ENCODE measurements at regions not wholly inside any gene's neighbourhood (a gene's known extent, or its start where the extent isn't known, plus 50 kb on each side); places are given as distances from the start of the nearest gene placed in this dataset.
A peak's percentile ranks its signal among the peaks of the same experiment; 100 is the strongest.
"Not testable (repeated sequence)": the region's sequence is repeated elsewhere in the genome, so short reads cannot be mapped to it uniquely, and the experiment has no call there.

DNA sequence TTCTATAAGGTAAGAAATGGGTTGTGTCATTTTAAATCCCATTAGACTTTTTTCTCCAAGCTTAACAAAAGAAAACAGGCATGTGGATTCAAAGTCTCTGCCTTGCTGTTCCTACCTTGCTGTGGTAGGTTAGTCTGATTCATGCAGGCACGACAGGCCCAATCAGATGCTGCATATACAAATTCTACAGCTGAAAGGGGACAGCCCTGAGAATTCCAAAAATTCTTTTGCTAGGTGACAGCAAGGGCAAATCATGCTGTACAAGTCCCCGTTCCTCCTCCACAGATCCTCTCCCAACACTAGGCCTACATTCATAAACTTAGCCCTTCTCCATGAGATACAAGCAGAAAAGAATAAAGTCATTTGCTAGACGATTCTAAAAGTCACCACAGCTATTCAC lies 161.2 kb upstream of the THBS1 start:
- no peak overlapping the region for H2AFZ ChIP-seq (ENCODE audit: low read length)
- H4K20me1 ChIP-seq (ENCODE audit: insufficient read depth, low read depth, low read length) = no peaks in the 10 kb centered on the region
- no peaks in the 10 kb centered on the region for H3K79me2 ChIP-seq (ENCODE audit: low read length)
- H3K9ac ChIP-seq (ENCODE audit: low read length) = no peak overlapping the region
- no peak overlapping the region for H3K4me2 ChIP-seq (ENCODE audit: low read depth, low read length, poor library complexity, severe bottlenecking)
- H3K9me3 ChIP-seq (ENCODE audit: low read length) = no peaks in the 10 kb centered on the region
- no peak for DNase-seq
- no peaks in the 10 kb centered on the region for H3K4me1 ChIP-seq (ENCODE audit: low read length)
- no peaks in the 10 kb centered on the region for H3K27me3 ChIP-seq (ENCODE audit: low read length)
- no peak overlapping the region for H3K4me3 ChIP-seq (ENCODE audit: low read length)
- no peaks in the 10 kb centered on the region for H3K9me2 ChIP-seq (replicated peaks; ENCODE audit: insufficient read depth, low read length)
- H3K27ac ChIP-seq (ENCODE audit: low read length) = no peak overlapping the region
- no peaks in the 10 kb centered on the region for H3K36me3 ChIP-seq (ENCODE audit: insufficient read depth, low read length)

DNA sequence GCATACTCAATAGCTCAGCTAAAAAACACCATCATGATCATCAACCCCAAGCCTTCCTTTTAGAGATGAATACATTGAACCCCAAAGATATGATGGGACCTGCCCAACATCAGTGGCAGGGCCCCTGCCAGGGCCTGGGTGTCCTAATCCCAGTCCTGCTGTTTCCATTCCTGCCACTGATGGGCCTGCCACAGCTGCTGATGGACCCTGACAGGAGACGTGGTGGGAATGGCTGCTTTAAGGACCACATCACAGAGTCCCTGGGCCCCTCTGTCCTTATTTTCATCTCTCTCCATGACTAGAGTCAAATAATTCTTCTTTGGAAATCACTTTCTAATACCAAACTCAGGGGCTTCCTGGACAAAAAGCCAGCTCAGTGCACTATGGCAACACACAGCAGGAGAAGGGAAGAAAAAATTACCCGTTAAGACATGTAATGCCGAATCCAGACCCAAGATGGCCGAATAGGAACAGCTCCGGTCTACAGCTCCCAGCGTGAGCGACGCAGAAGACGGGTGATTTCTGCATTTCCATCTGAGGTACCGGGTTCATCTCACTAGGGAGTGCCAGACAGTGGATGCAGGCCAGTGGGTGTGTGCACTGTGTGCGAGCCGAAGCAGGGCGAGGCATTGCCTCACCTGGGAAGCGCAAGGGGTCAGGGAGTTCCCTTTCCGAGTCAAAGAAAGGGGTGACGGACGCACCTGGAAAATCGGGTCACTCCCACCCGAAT lies 160.6 kb upstream of the THBS1 start:
- not testable (repeated sequence) for H3K4me2 ChIP-seq (ENCODE audit: low read depth, low read length, poor library complexity, severe bottlenecking); H2AFZ ChIP-seq (ENCODE audit: low read length)
- peak; percentile 11 for DNase-seq

DNA sequence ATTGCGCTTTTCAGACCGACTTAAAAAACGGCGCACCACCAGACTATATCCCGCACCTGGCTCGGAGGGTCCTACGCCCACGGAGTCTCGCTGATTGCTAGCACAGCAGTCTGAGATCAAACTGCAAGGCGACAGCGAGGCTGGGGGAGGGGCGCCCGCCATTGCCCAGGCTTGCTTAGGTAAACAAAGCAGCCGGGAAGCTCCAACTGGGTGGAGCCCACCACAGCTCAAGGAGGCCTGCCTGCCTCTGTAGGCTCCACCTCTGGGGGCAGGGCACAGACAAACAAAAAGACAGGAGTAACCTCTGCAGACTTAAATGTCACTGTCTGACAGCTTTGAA lies 160.1 kb upstream of the THBS1 start:
- H2AFZ ChIP-seq (ENCODE audit: low read length); H3K4me3 ChIP-seq (ENCODE audit: low read length); H3K79me2 ChIP-seq (ENCODE audit: low read length); H3K9me2 ChIP-seq (replicated peaks; ENCODE audit: insufficient read depth, low read length); H3K4me2 ChIP-seq (ENCODE audit: low read depth, low read length, poor library complexity, severe bottlenecking); DNase-seq; H3K36me3 ChIP-seq (ENCODE audit: insufficient read depth, low read length); H3K9ac ChIP-seq (ENCODE audit: low read length); H3K4me1 ChIP-seq (ENCODE audit: low read length); H3K27ac ChIP-seq (ENCODE audit: low read length); H3K27me3 ChIP-seq (ENCODE audit: low read length); H3K9me3 ChIP-seq (ENCODE audit: low read length); H4K20me1 ChIP-seq (ENCODE audit: insufficient read depth, low read depth, low read length): not testable (repeated sequence)

More for the DNA sequence above, 160.6 kb upstream of the THBS1 start:
- not testable (repeated sequence) for H3K9me3 ChIP-seq (ENCODE audit: low read length); H3K27ac ChIP-seq (ENCODE audit: low read length); H4K20me1 ChIP-seq (ENCODE audit: insufficient read depth, low read depth, low read length); H3K27me3 ChIP-seq (ENCODE audit: low read length); H3K4me3 ChIP-seq (ENCODE audit: low read length); H3K9me2 ChIP-seq (replicated peaks; ENCODE audit: insufficient read depth, low read length); H3K4me1 ChIP-seq (ENCODE audit: low read length); H3K36me3 ChIP-seq (ENCODE audit: insufficient read depth, low read length); H3K79me2 ChIP-seq (ENCODE audit: low read length); H3K9ac ChIP-seq (ENCODE audit: low read length)

DNA sequence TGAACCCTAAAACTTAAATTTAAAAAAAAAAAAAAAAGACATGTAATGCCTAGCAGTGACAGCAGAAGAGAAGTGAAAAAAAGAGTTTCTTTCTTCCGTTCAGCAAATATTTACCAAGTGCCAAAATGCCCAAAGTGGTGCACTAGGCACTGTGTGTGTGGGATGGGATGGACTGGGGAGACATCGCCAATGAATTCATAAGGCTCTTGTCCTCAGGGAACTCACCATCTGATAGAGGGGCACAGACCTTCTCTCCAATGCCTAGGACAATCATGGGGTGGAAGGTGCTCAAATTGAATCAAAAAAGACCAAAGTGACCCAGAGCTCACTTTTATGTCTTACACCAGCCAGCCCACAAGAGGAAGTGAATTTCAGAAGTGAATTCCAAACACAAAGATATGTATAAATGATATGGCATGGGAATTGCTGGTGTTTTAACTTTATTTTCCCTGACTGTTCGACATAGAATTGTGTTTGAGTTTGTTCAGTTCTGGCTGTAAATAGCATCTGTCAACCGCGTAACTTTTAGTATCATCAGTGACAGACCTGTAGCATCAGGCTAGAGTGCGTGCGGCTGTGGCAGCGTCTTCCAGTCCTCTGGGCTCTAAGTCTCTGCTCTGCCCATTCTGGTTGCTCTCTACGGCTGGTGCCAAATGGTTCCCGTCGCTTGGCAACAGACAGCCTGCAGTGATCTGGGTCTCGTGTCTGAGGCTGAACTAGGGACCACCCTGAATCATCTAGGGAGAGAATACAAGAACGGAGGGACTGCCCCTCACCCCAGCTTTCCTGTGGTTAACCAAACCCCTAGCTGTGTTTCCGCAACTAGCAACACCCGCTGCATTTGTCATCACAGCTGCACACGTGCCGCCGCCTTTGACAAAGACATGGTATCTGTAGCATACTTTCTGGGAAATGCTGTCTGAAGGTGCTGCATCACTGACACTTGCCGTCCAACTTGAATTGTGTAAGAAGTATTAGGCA lies 154.0 kb upstream of the THBS1 start:
- no peak overlapping the region for H3K4me3 ChIP-seq (ENCODE audit: low read length)
- no peaks in the 10 kb centered on the region for H4K20me1 ChIP-seq (ENCODE audit: insufficient read depth, low read depth, low read length)
- DNase-seq = peak; percentile 14
- H3K79me2 ChIP-seq (ENCODE audit: low read length) = no peaks in the 10 kb centered on the region
- no peaks in the 10 kb centered on the region for H3K36me3 ChIP-seq (ENCODE audit: insufficient read depth, low read length)
- no peaks in the 10 kb centered on the region for H3K27me3 ChIP-seq (ENCODE audit: low read length)
- no peak overlapping the region for H3K27ac ChIP-seq (ENCODE audit: low read length)
- H2AFZ ChIP-seq (ENCODE audit: low read length) = no peak overlapping the region
- H3K9me2 ChIP-seq (replicated peaks; ENCODE audit: insufficient read depth, low read length) = no peaks in the 10 kb centered on the region
- no peaks in the 10 kb centered on the region for H3K9me3 ChIP-seq (ENCODE audit: low read length)
- no peak overlapping the region for H3K4me2 ChIP-seq (ENCODE audit: low read depth, low read length, poor library complexity, severe bottlenecking)
- H3K4me1 ChIP-seq (ENCODE audit: low read length) = no peaks in the 10 kb centered on the region
- no peak overlapping the region for H3K9ac ChIP-seq (ENCODE audit: low read length)

DNA sequence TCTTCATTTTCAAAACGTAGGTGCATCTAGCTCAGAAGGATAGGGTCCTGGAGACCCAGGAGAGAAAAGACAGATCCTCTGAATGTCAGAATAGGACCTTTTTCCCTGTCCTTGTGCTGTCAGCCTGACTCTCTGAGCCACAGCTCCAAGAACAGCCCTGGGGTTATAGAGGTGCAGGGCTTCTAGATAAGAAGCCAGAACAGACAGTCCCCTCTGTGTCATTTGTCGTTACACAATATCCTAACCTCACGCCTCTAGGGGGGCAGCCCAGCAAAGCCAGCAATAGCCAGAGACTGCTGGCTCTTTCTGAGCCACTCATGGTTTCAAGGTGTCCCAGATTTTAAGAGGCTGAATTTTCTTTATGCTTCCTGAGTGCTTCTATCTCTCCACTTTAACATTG lies 153.2 kb upstream of the THBS1 start:
- Histone ChIP-seq H3K27ac (ENCODE audit: low read length) (no peak overlapping the region), H3K79me2 (ENCODE audit: low read length) (no peaks in the 10 kb centered on the region), H3K9me2 (replicated peaks; ENCODE audit: insufficient read depth, low read length) (no peaks in the 10 kb centered on the region), H2AFZ (ENCODE audit: low read length) (no peak overlapping the region), H3K36me3 (ENCODE audit: insufficient read depth, low read length) (no peaks in the 10 kb centered on the region), H3K4me3 (ENCODE audit: low read length) (no peak overlapping the region), H3K27me3 (ENCODE audit: low read length) (no peaks in the 10 kb centered on the region), H3K9ac (ENCODE audit: low read length) (no peak overlapping the region), H4K20me1 (ENCODE audit: insufficient read depth, low read depth, low read length) (no peaks in the 10 kb centered on the region), H3K4me1 (ENCODE audit: low read length) (no peaks in the 10 kb centered on the region), H3K4me2 (ENCODE audit: low read depth, low read length, poor library complexity, severe bottlenecking) (no peak overlapping the region), H3K9me3 (ENCODE audit: low read length) (no peaks in the 10 kb centered on the region)
- peak; percentile 9 for DNase-seq

DNA sequence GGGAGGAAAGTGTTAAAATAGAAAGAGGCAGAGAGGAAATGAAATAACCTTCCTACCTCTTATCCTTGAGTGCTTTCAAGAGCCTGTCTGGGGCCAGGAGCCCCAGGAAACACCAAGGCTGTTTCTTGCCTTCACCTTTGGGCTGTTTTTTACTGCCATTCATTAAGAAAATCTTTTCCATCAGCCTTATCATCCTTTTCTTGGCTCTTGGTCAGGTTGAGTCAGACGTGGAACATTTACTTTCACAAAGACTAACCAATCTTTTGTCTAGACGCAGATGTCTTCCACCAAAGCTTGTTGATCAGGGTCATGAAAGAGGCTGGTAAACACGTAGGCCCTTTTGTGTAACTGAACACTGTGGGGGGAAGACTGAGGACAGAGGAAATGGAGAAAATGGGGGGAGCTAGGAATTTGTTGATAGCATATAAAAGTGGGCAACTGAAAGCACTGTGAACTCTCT lies 151.0 kb upstream of the THBS1 start:
- no peaks in the 10 kb centered on the region for H3K27me3 ChIP-seq (ENCODE audit: low read length)
- H4K20me1 ChIP-seq (ENCODE audit: insufficient read depth, low read depth, low read length) = no peaks in the 10 kb centered on the region
- H3K4me1 ChIP-seq (ENCODE audit: low read length) = no peaks in the 10 kb centered on the region
- no peak overlapping the region for H3K4me2 ChIP-seq (ENCODE audit: low read depth, low read length, poor library complexity, severe bottlenecking)
- H3K36me3 ChIP-seq (ENCODE audit: insufficient read depth, low read length) = no peaks in the 10 kb centered on the region
- no peak overlapping the region for H3K9ac ChIP-seq (ENCODE audit: low read length)
- H3K79me2 ChIP-seq (ENCODE audit: low read length) = no peaks in the 10 kb centered on the region
- no peak overlapping the region for H2AFZ ChIP-seq (ENCODE audit: low read length)
- H3K9me3 ChIP-seq (ENCODE audit: low read length) = no peaks in the 10 kb centered on the region
- H3K9me2 ChIP-seq (replicated peaks; ENCODE audit: insufficient read depth, low read length) = no peaks in the 10 kb centered on the region
- peak; percentile 5 for DNase-seq
- no peak overlapping the region for H3K27ac ChIP-seq (ENCODE audit: low read length)
- H3K4me3 ChIP-seq (ENCODE audit: low read length) = no peak overlapping the region

DNA sequence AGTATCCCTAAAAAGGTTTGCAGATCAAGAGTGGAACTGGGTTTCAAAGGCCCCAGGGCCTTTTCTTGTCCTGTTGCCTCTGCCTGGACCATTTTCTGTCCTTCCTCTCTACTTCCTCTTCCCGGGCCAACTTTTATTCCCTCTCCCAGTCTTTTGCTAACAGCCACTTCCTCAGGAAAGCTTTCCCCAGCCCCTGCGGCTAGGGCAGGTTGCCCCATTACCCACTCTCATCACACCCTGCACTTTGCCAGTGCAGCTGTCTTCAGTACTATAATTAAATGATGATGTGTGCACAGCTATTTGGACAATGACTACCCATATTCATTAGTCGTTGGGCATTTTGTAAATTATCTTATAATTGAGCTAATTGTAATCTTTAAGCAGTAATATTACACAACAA lies 150.5 kb upstream of the THBS1 start:
- Histone ChIP-seq H3K27ac (ENCODE audit: low read length) (no peak overlapping the region), H3K4me2 (ENCODE audit: low read depth, low read length, poor library complexity, severe bottlenecking) (no peak overlapping the region), H2AFZ (ENCODE audit: low read length) (no peak overlapping the region), H3K79me2 (ENCODE audit: low read length) (no peaks in the 10 kb centered on the region), H3K9me3 (ENCODE audit: low read length) (no peaks in the 10 kb centered on the region), H3K27me3 (ENCODE audit: low read length) (no peaks in the 10 kb centered on the region), H3K9ac (ENCODE audit: low read length) (no peak overlapping the region), H3K4me3 (ENCODE audit: low read length) (no peak overlapping the region), H3K36me3 (ENCODE audit: insufficient read depth, low read length) (no peaks in the 10 kb centered on the region), H4K20me1 (ENCODE audit: insufficient read depth, low read depth, low read length) (no peaks in the 10 kb centered on the region), H3K4me1 (ENCODE audit: low read length) (no peaks in the 10 kb centered on the region), H3K9me2 (replicated peaks; ENCODE audit: insufficient read depth, low read length) (no peaks in the 10 kb centered on the region)
- peak; percentile 32 for DNase-seq

DNA sequence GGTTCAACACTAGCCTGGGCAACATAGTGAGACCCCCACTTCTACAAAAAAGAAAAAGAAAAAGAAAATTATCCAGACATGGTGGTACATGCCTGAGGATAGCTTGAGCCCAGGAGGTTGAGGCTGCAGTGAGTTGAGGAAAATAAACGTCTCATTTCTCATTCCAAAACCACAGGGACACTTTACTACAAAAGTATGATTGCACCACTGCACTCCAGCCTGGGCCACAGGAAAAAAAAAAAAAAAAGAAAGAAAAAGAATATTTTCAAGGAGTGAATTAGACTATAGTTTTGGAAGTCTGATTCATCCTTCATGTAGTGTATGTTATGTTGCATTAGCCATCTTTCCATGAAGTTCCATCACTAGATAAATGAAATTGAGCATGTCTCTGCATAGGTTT lies 149.5 kb upstream of the THBS1 start:
- no peak overlapping the region for H3K27ac ChIP-seq (ENCODE audit: low read length)
- DNase-seq = no peak
- no peaks in the 10 kb centered on the region for H4K20me1 ChIP-seq (ENCODE audit: insufficient read depth, low read depth, low read length)
- H2AFZ ChIP-seq (ENCODE audit: low read length) = no peak overlapping the region
- no peaks in the 10 kb centered on the region for H3K79me2 ChIP-seq (ENCODE audit: low read length)
- no peaks in the 10 kb centered on the region for H3K9me2 ChIP-seq (replicated peaks; ENCODE audit: insufficient read depth, low read length)
- H3K4me3 ChIP-seq (ENCODE audit: low read length) = no peak overlapping the region
- H3K4me1 ChIP-seq (ENCODE audit: low read length) = no peaks in the 10 kb centered on the region
- no peaks in the 10 kb centered on the region for H3K27me3 ChIP-seq (ENCODE audit: low read length)
- H3K36me3 ChIP-seq (ENCODE audit: insufficient read depth, low read length) = no peaks in the 10 kb centered on the region
- no peak overlapping the region for H3K4me2 ChIP-seq (ENCODE audit: low read depth, low read length, poor library complexity, severe bottlenecking)
- no peak overlapping the region for H3K9ac ChIP-seq (ENCODE audit: low read length)
- H3K9me3 ChIP-seq (ENCODE audit: low read length) = no peaks in the 10 kb centered on the region

Data from Karpas-422 (cell line).